VCaP (cell line): ENCODE measurements at regions not wholly inside any gene's neighbourhood (a gene's known extent, or its start where the extent isn't known, plus 50 kb on each side); places are given as distances from the start of the nearest gene placed in this dataset.

Experiments
- H3K27ac ChIP-seq: fragments of 450-650 bp; 2 replicates; pipeline ENCODE4 v1.5.1; 2017
- TF ChIP-seq, protein P1 (sequence below): fragments of 450-650 bp; conservative IDR thresholded peaks from 2 replicates; pipeline ENCODE4 v1.5.1; 2017; ENCODE audit warnings: mild to moderate bottlenecking, moderate library complexity

- TF ChIP-seq, protein P1, sequence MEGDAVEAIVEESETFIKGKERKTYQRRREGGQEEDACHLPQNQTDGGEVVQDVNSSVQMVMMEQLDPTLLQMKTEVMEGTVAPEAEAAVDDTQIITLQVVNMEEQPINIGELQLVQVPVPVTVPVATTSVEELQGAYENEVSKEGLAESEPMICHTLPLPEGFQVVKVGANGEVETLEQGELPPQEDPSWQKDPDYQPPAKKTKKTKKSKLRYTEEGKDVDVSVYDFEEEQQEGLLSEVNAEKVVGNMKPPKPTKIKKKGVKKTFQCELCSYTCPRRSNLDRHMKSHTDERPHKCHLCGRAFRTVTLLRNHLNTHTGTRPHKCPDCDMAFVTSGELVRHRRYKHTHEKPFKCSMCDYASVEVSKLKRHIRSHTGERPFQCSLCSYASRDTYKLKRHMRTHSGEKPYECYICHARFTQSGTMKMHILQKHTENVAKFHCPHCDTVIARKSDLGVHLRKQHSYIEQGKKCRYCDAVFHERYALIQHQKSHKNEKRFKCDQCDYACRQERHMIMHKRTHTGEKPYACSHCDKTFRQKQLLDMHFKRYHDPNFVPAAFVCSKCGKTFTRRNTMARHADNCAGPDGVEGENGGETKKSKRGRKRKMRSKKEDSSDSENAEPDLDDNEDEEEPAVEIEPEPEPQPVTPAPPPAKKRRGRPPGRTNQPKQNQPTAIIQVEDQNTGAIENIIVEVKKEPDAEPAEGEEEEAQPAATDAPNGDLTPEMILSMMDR: no peak
- H3K27ac ChIP-seq: peak overlapping the region; percentile 93
Observed at GRCh38 chr4:79652232-79652631, 244.2 kb upstream of the GK2 start.

DNA sequence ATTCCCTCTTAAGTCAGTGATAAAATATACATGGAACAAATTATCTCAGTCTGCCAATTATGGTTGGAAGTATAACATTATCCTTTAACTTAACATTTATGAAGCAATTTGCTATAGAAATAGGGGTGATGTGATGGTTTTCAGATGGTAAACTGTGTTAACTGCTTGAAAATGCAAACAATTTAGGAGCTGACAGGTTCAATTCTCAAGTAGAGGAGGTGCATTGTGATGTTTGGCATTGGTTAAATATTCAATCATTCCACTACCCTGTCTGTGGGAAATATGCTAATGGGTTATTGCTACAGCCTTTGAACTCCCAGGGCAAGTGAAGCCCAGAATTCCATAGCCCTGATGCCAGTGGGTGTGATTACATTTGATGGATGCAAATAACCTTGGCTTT, 243.4 kb upstream of the GK2 start:
- H3K27ac ChIP-seq: peak overlapping the region; percentile 93
- TF ChIP-seq, protein P1: no peak

DNA sequence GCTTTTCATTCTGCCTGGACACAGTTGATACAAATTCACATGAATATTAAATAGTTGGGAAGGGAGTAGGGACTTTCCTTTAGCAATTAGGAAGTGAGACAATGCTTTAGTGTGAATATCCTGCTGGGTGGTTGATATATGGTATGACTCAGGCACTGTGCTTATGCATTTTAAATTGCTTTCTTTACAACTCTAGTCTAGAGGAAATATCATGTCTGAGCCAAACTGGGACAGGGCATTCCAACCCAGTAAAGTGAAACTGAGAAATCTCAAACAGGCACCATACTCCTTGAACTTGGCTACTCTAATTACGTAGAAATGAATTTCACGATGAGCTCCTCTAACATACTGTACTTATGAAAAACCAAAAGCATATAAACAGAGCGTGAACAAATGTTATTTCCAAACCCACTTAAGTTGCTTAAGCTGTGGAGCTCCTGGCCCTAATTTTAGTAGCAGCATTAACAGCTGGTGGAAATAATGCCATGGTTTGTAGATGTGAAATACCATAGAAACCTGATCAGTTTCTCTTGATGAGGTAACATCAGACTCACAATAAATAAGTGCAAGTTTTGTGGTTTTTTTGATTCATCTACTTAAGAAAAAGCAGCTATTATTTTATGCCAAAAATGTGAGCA, 242.9 kb upstream of the GK2 start:
- H3K27ac ChIP-seq: peak overlapping the region; percentile 93
- TF ChIP-seq, protein P1: no peak

DNA sequence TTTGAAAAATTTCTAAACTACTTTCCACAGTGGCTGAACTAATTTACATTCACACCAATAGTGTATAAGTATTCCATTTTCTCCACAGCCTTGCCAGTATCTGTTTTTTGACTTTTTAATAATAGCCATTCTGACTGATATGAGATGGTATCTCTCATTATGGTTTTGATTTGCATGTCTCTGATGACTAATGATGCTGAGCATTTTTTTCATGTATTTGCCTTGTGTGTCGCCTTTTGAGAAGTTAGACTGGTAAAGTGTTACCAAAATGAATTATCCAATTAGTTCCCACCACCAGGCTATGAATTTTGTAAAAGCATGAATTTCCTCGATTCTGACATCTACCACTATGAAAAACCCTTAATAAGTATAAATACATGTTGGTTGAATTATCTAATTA, 242.2 kb upstream of the GK2 start:
- H3K27ac ChIP-seq: peak overlapping the region; percentile 93
- TF ChIP-seq, protein P1: no peak

DNA sequence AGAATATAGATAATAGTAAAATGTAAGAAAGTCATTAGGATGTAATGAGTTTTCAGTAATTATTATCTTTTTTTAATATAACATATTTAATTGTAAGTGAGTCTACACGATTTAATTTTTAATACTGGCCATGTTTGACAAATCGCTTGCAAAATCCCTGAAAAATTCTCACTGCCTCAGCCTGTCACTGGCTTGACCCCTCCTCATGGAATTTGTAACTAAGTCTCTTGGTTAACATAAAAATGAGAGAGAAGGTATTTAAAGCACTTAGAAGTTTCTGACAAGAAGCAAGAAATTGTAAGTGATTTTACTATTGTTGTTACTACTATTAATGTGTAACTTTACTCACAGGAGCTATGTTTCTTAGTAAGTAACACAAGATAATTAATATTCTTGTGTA, 237.9 kb upstream of the GK2 start:
- H3K27ac ChIP-seq: no peak overlapping the region
- TF ChIP-seq, protein P1: no peak

- TF ChIP-seq, protein P1: no peak
- H3K27ac ChIP-seq: no peak overlapping the region
Observed at GRCh38 chr4:79638735-79639134, 230.7 kb upstream of the GK2 start.

DNA sequence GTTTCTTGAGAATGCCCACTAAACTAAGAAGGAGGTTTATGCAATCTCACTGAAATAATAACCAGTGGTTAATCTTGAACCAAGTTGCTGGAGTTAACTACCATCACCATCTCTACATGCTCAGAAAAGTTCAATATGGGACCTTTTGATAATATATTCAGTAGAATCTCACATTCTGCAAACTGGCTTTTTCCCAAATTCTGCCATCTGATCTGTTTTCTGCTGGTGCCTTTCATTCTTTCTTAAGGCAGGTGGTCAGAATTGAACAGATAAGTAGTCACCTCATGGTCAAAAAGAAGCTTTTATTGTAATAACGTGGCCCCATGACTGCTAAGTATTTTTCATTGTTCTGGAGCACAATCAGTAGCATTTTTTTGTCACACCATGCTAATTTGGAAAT, 229.0 kb upstream of the GK2 start:
- H3K27ac ChIP-seq: no peak overlapping the region
- TF ChIP-seq, protein P1: no peak
